ENCODE measurements at regions not wholly inside any gene's neighbourhood (a gene's known extent, or its start where the extent isn't known, plus 50 kb on each side); places are given as distances from the start of the nearest gene placed in this dataset.
A peak's percentile ranks its signal among the peaks of the same experiment; 100 is the strongest.

GRCh38 chr12:124406043-124406442, 111.2 kb downstream of the RFLNA start:
- no peak overlapping the region for H3K27ac Mint-ChIP-seq
- H3K27me3 Mint-ChIP-seq: no peaks in the 10 kb centered on the region
- no peak for DNase-seq
- H3K9me3 Mint-ChIP-seq: no peaks in the 10 kb centered on the region
- no peak overlapping the region for H3K4me3 Mint-ChIP-seq
- peaks cover 48 to 57% of the 10 kb centered on the region in 2 donors for H3K36me3 Mint-ChIP-seq
- H3K4me1 Mint-ChIP-seq: peaks cover 6 to 9% of the 10 kb centered on the region in 2 donors
- ATAC-seq (replicated peaks): no peak

- ATAC-seq (replicated peaks) (no peak), DNase-seq (no peak)
- Mint-ChIP-seq H3K9me3 (no peaks in the 10 kb centered on the region), H3K27ac (no peak overlapping the region), H3K4me1 (peaks cover 4 to 9% of the 10 kb centered on the region in 2 donors), H3K4me3 (no peak overlapping the region), H3K36me3 (peaks cover 49 to 57% of the 10 kb centered on the region in 2 donors), H3K27me3 (no peaks in the 10 kb centered on the region)
Observed at GRCh38 chr12:124405592-124405991, 110.7 kb downstream of the RFLNA start.

- Mint-ChIP-seq H3K27ac (no peak overlapping the region), H3K36me3 (peaks cover 49 to 57% of the 10 kb centered on the region in 2 donors), H3K4me3 (no peak overlapping the region), H3K9me3 (no peaks in the 10 kb centered on the region), H3K27me3 (no peaks in the 10 kb centered on the region), H3K4me1 (peaks cover 7 to 9% of the 10 kb centered on the region in 2 donors)
- no peak for ATAC-seq (replicated peaks)
- DNase-seq: no peak
Observed at GRCh38 chr12:124405151-124405550, 110.3 kb downstream of the RFLNA start.

- Mint-ChIP-seq H3K9me3 (no peaks in the 10 kb centered on the region), H3K4me3 (no peak overlapping the region), H3K36me3 (peaks cover 52 to 60% of the 10 kb centered on the region in 2 donors), H3K27ac (peak overlapping the region; percentile 9), H3K27me3 (no peaks in the 10 kb centered on the region), H3K4me1 (peaks cover 8 to 9% of the 10 kb centered on the region in 2 donors)
- DNase-seq: no peak
- no peak for ATAC-seq (replicated peaks)
Observed at GRCh38 chr12:124404162-124404784, 109.4 kb downstream of the RFLNA start.

GRCh38 chr12:124403273-124403672, 108.4 kb downstream of the RFLNA start:
- ATAC-seq (replicated peaks): no peak
- DNase-seq: no peak
- Mint-ChIP-seq H3K4me1 (peaks cover 8 to 9% of the 10 kb centered on the region in 2 donors), H3K9me3 (no peaks in the 10 kb centered on the region), H3K4me3 (no peak overlapping the region), H3K27ac (peak overlapping the region; percentile 84), H3K36me3 (peaks cover 53 to 67% of the 10 kb centered on the region in 2 donors), H3K27me3 (no peaks in the 10 kb centered on the region)

GRCh38 chr12:124402248-124403066, 107.6 kb downstream of the RFLNA start:
- Mint-ChIP-seq H3K4me1 (peaks cover 8 to 9% of the 10 kb centered on the region in 2 donors), H3K27ac (no peak overlapping the region), H3K36me3 (peaks cover 50 to 71% of the 10 kb centered on the region in 2 donors)

GRCh38 chr12:124401704-124402221, 106.9 kb downstream of the RFLNA start:
- H3K27ac Mint-ChIP-seq: no peak overlapping the region
- DNase-seq (no peak), ATAC-seq (replicated peaks) (no peak)
- no peaks in the 10 kb centered on the region for H3K27me3 Mint-ChIP-seq
- H3K36me3 Mint-ChIP-seq: peaks cover 48 to 71% of the 10 kb centered on the region in 2 donors
- H3K4me1 Mint-ChIP-seq: peaks cover 8 to 9% of the 10 kb centered on the region in 2 donors
- H3K9me3 Mint-ChIP-seq: no peaks in the 10 kb centered on the region
- H3K4me3 Mint-ChIP-seq: no peak overlapping the region

More at GRCh38 chr12:124402248-124403066, 107.6 kb downstream of the RFLNA start:
- DNase-seq (no peak), ATAC-seq (replicated peaks) (no peak)
- Mint-ChIP-seq H3K27me3 (no peaks in the 10 kb centered on the region), H3K9me3 (no peaks in the 10 kb centered on the region), H3K4me3 (no peak overlapping the region)

- DNase-seq (no peak), ATAC-seq (replicated peaks) (no peak)
- H3K27ac Mint-ChIP-seq: no peak overlapping the region
- H3K27me3 Mint-ChIP-seq: no peaks in the 10 kb centered on the region
- H3K36me3 Mint-ChIP-seq: peaks cover 59 to 77% of the 10 kb centered on the region in 2 donors
- H3K4me3 Mint-ChIP-seq: no peak overlapping the region
- H3K9me3 Mint-ChIP-seq: no peaks in the 10 kb centered on the region
- peaks cover 10 to 17% of the 10 kb centered on the region in 2 donors for H3K4me1 Mint-ChIP-seq
Observed at GRCh38 chr12:124400124-124400523, 105.2 kb downstream of the RFLNA start.

GRCh38 chr12:124399622-124400021, 104.7 kb downstream of the RFLNA start:
- no peak overlapping the region for H3K4me3 Mint-ChIP-seq
- DNase-seq: no peak
- H3K27me3 Mint-ChIP-seq: no peaks in the 10 kb centered on the region
- H3K36me3 Mint-ChIP-seq: peaks cover 59 to 79% of the 10 kb centered on the region in 2 donors
- no peak overlapping the region for H3K27ac Mint-ChIP-seq
- H3K4me1 Mint-ChIP-seq: peaks cover 10 to 21% of the 10 kb centered on the region in 2 donors
- ATAC-seq (replicated peaks): no peak
- H3K9me3 Mint-ChIP-seq: no peaks in the 10 kb centered on the region

- Mint-ChIP-seq H3K27me3 (no peaks in the 10 kb centered on the region), H3K4me3 (no peak overlapping the region), H3K9me3 (no peaks in the 10 kb centered on the region), H3K27ac (peak overlapping the region; percentile 20), H3K36me3 (peaks cover 68 to 87% of the 10 kb centered on the region in 2 donors), H3K4me1 (peaks cover 14 to 28% of the 10 kb centered on the region in 2 donors)
- ATAC-seq (replicated peaks): no peak
- DNase-seq: no peak
Observed at GRCh38 chr12:124398578-124399227, 103.8 kb downstream of the RFLNA start.

GRCh38 chr12:124397807-124398577, 103.1 kb downstream of the RFLNA start:
- DNase-seq: no peak
- peaks cover 16 to 29% of the 10 kb centered on the region in 2 donors for H3K4me1 Mint-ChIP-seq
- no peak for ATAC-seq (replicated peaks)
- no peaks in the 10 kb centered on the region for H3K9me3 Mint-ChIP-seq
- no peak overlapping the region for H3K4me3 Mint-ChIP-seq
- H3K36me3 Mint-ChIP-seq: peaks cover 69 to 88% of the 10 kb centered on the region in 2 donors
- H3K27ac Mint-ChIP-seq: no peak overlapping the region
- H3K27me3 Mint-ChIP-seq: no peaks in the 10 kb centered on the region

GRCh38 chr12:124397399-124397679, 102.4 kb downstream of the RFLNA start:
- no peaks in the 10 kb centered on the region for H3K27me3 Mint-ChIP-seq
- no peak overlapping the region for H3K4me3 Mint-ChIP-seq
- peak overlapping the region; percentile 14 for H3K27ac Mint-ChIP-seq
- no peaks in the 10 kb centered on the region for H3K9me3 Mint-ChIP-seq
- ATAC-seq (replicated peaks) (no peak), DNase-seq (no peak)
- H3K4me1 Mint-ChIP-seq: peaks cover 21 to 35% of the 10 kb centered on the region in 2 donors
- peaks cover 67 to 85% of the 10 kb centered on the region in 2 donors for H3K36me3 Mint-ChIP-seq

- Mint-ChIP-seq H3K36me3 (peaks cover 64 to 79% of the 10 kb centered on the region in 2 donors), H3K27me3 (no peaks in the 10 kb centered on the region), H3K27ac (no peak overlapping the region), H3K4me1 (peaks cover 26 to 41% of the 10 kb centered on the region in 2 donors), H3K4me3 (no peak overlapping the region), H3K9me3 (no peaks in the 10 kb centered on the region)
- ATAC-seq (replicated peaks): no peak
- no peak for DNase-seq
Observed at GRCh38 chr12:124396544-124397398, 101.9 kb downstream of the RFLNA start.
